SK-N-MC (cell line): ENCODE measurements at regions not wholly inside any gene's neighbourhood (a gene's known extent, or its start where the extent isn't known, plus 50 kb on each side); places are given as distances from the start of the nearest gene placed in this dataset.

Source experiments
- EZH2 ChIP-seq: fragments of 200-600 bp; sonication (generic); IDR thresholded peaks from one replicate; pipeline ENCODE4 v1.6.1; 2017; ENCODE audit warnings: antibody characterized with exemption
- FOXP2 ChIP-seq: optimal IDR thresholded peaks from 2 replicates; pipeline ENCODE3; 2011; ENCODE audit warnings: mild to moderate bottlenecking, moderate library complexity; ENCODE audit not compliant: insufficient read depth; ENCODE audit errors: extremely low read length, control extremely low read depth
- POLR2AphosphoS5 ChIP-seq: IDR thresholded peaks from 2 replicates; pipeline ENCODE4 v1.6.1; 2012; ENCODE audit warnings: mild to moderate bottlenecking, low read depth, low read length, borderline replicate concordance

DNA sequence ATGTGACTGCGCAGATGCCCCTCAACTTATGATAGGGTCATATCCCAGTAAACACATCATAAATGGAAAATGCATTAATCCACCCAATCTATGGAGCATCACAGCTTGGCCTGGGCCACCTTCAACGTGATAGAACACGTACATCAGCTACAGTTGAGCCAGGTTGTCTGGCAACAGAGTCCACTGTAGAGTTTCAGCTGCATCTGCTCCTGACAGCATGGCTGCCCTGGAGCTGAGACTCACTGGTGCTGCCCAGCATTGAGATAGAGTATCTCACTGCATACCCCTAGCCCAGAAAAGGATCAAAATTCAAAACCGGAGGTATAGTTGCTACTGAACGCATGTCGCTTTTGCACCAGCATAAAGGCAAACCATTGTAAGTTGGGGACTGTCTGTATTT, 437.7 kb upstream of the MKI67 start:
- TF ChIP-seq POLR2AphosphoS5 (no peak), EZH2 (no peak), FOXP2 (no peak)
